Common myeloid progenitor, CD34-positive (primary cell): ENCODE measurements at regions not wholly inside any gene's neighbourhood (a gene's known extent, or its start where the extent isn't known, plus 50 kb on each side); places are given as distances from the start of the nearest gene placed in this dataset.

ENCODE experiments used
- CTCF ChIA-PET: fragments of 350-600 bp; sonication (Branson Sonifier 250); formaldehyde crosslinking; loops from one replicate; lab custom pipeline; 2021; ENCODE audit warnings: antibody characterized with exemption; lab: Charles Lee
- POLR2A ChIA-PET: fragments of 350-600 bp; sonication (Branson Sonifier 250); formaldehyde crosslinking; loops from one replicate; lab custom pipeline; 2021; ENCODE audit warnings: antibody characterized with exemption; lab: Charles Lee
- DNase-seq, 3 donors: peaks; one replicate each; pipeline versions ENCODE4 v3.0.0 to v3.0.0-alpha.2; 2013
- H3K27ac ChIP-seq, 2 experiments: 1 replicate in 1 of 2; 2 replicates in 1 of 2; pipeline ENCODE4 v1.7.0; 2013; ENCODE audit warnings: inconsistent platforms in 2 of 2, low read length in 2 of 2, mild to moderate bottlenecking in 2 of 2, low read depth in 1 of 2, moderate library complexity in 1 of 2; ENCODE audit not compliant: severe bottlenecking in 2 of 2, insufficient read depth in 1 of 2, poor library complexity in 1 of 2
- H3K27me3 ChIP-seq, 5 experiments: replicated peaks in 2 of 5; 1 replicate in 3 of 5; 2 replicates in 2 of 5; pipeline versions ENCODE4 v1.6.1 to v1.7.0; 2013; ENCODE audit warnings: low read length in 4 of 5, mild to moderate bottlenecking in 2 of 5, moderate library complexity in 2 of 5, inconsistent platforms in 1 of 5; ENCODE audit not compliant: insufficient read depth in 5 of 5, control insufficient read depth in 4 of 5
- H3K36me3 ChIP-seq, 4 experiments: 1 replicate in 2 of 4; 2 replicates in 2 of 4; pipeline versions ENCODE4 v1.6.1 to v1.7.0; 2013; ENCODE audit warnings: low read length in 3 of 4, control low read depth in 1 of 4, mild to moderate bottlenecking in 1 of 4; ENCODE audit not compliant: control insufficient read depth in 4 of 4, insufficient read depth in 4 of 4
- H3K4me1 ChIP-seq, 4 experiments: 1 replicate in 3 of 4; 2 replicates in 1 of 4; pipeline versions ENCODE4 v1.6.1 to v1.7.1; 2013; ENCODE audit warnings: low read length in 3 of 4, mild to moderate bottlenecking in 3 of 4, control low read depth in 1 of 4, inconsistent platforms in 1 of 4, moderate library complexity in 1 of 4; ENCODE audit not compliant: control insufficient read depth in 4 of 4, insufficient read depth in 4 of 4; ENCODE audit errors: control extremely low read depth in 1 of 4
- H3K4me3 ChIP-seq, 7 experiments: 1 replicate in 4 of 7; 2 replicates in 3 of 7; pipeline versions ENCODE4 v1.5.1 to v1.7.0; 2013; ENCODE audit warnings: mild to moderate bottlenecking in 7 of 7, low read length in 6 of 7, moderate library complexity in 6 of 7, inconsistent platforms in 2 of 7, low read depth in 2 of 7, control low read depth in 1 of 7; ENCODE audit not compliant: insufficient read depth in 4 of 7, control insufficient read depth in 1 of 7; ENCODE audit errors: extremely low read depth in 1 of 7
- H3K9me3 ChIP-seq, 5 experiments: 1 replicate in 4 of 5; 2 replicates in 1 of 5; pipeline versions ENCODE4 v1.6.1 to v1.7.1; 2013; ENCODE audit warnings: low read length in 4 of 5, mild to moderate bottlenecking in 2 of 5, inconsistent platforms in 1 of 5, low read depth in 1 of 5, moderate library complexity in 1 of 5; ENCODE audit not compliant: control insufficient read depth in 4 of 5, insufficient read depth in 2 of 5; ENCODE audit errors: control extremely low read depth in 1 of 5
- WGBS: methylation state at CpG from one replicate; pipeline ENCODE4 v1.1.5; 2013; ENCODE audit not compliant: insufficient coverage; 5-methylcytosine and 5-hydroxymethylcytosine counted together

- ChIA-PET CTCF (no interaction called here), POLR2A (no interaction called here)
- Histone ChIP-seq H3K27me3 (no peaks in the 10 kb centered on the region), H3K27ac (no peak overlapping the region), H3K36me3 (no peaks in the 10 kb centered on the region), H3K4me3 (no peak overlapping the region), H3K4me1 (no peaks in the 10 kb centered on the region), H3K9me3 (no peaks in the 10 kb centered on the region)
- no peak for DNase-seq
- WGBS, result no CpG with 5 or more reads among the region's 4 CpGs
Observed at GRCh38 chr9:23434654-23435053, 391.4 kb downstream of the ELAVL2 start.

- ChIA-PET POLR2A (no interaction called here), CTCF (interaction anchor here (0.7 kb wide), 1 partner anchor 13 kb away, joined by 3 read pairs; no protein-coding TSS in a partner anchor)
- Histone ChIP-seq H3K27ac (no peak overlapping the region), H3K27me3 (no peaks in the 10 kb centered on the region), H3K9me3 (peaks cover 0 to 2% (median 0%) of the 10 kb centered on the region in 5 experiments), H3K4me1 (no peaks in the 10 kb centered on the region), H3K36me3 (no peaks in the 10 kb centered on the region), H3K4me3 (no peak overlapping the region)
- DNase-seq, result no peak
- 93% methylated on average over 9 of the region's 9 CpGs for WGBS
Observed at GRCh38 chr9:23438299-23438907, 387.6 kb downstream of the ELAVL2 start.

- Histone ChIP-seq H3K9me3 (peaks cover 0 to 2% (median 0%) of the 10 kb centered on the region in 5 experiments), H3K27ac (no peak overlapping the region), H3K36me3 (no peaks in the 10 kb centered on the region), H3K4me3 (no peak overlapping the region), H3K4me1 (no peaks in the 10 kb centered on the region), H3K27me3 (no peaks in the 10 kb centered on the region)
- POLR2A ChIA-PET, result no interaction called here
- no peak for DNase-seq
- CTCF ChIA-PET, result no interaction called here
- 98% methylated on average over 6 of the region's 6 CpGs for WGBS
Observed at GRCh38 chr9:23441275-23441674, 384.8 kb downstream of the ELAVL2 start.

GRCh38 chr9:23444658-23445057, 381.4 kb downstream of the ELAVL2 start:
- Histone ChIP-seq H3K4me3 (no peak overlapping the region), H3K4me1 (no peaks in the 10 kb centered on the region), H3K27me3 (no peaks in the 10 kb centered on the region), H3K9me3 (peaks cover 0 to 2% (median 0%) of the 10 kb centered on the region in 5 experiments), H3K27ac (no peak overlapping the region), H3K36me3 (no peaks in the 10 kb centered on the region)
- ChIA-PET POLR2A (no interaction called here), CTCF (no interaction called here)
- no CpG with 5 or more reads among the region's 2 CpGs for WGBS
- no peak for DNase-seq

GRCh38 chr9:23447166-23447565, 378.9 kb downstream of the ELAVL2 start:
- ChIA-PET POLR2A (no interaction called here), CTCF (no interaction called here)
- no CpG with 5 or more reads among the region's 3 CpGs for WGBS
- no peaks in the 10 kb centered on the region for H3K27me3 ChIP-seq
- H3K4me1 ChIP-seq, result no peaks in the 10 kb centered on the region
- DNase-seq, result no peak
- H3K9me3 ChIP-seq, result no peaks in the 10 kb centered on the region
- H3K36me3 ChIP-seq, result no peaks in the 10 kb centered on the region
- no peak overlapping the region for H3K4me3 ChIP-seq
- H3K27ac ChIP-seq, result no peak overlapping the region

GRCh38 chr9:23447944-23448343, 378.1 kb downstream of the ELAVL2 start:
- no peak overlapping the region for H3K4me3 ChIP-seq
- H3K4me1 ChIP-seq, result no peaks in the 10 kb centered on the region
- 76% methylated on average over 2 of the region's 4 CpGs for WGBS
- no peak for DNase-seq
- CTCF ChIA-PET, result no interaction called here
- H3K27ac ChIP-seq, result no peak overlapping the region
- no peaks in the 10 kb centered on the region for H3K36me3 ChIP-seq
- no peaks in the 10 kb centered on the region for H3K9me3 ChIP-seq
- no peaks in the 10 kb centered on the region for H3K27me3 ChIP-seq
- POLR2A ChIA-PET, result no interaction called here

GRCh38 chr9:23451802-23452418, 374.1 kb downstream of the ELAVL2 start:
- no peaks in the 10 kb centered on the region for H3K4me1 ChIP-seq
- H3K36me3 ChIP-seq, result no peaks in the 10 kb centered on the region
- ChIA-PET POLR2A (no interaction called here), CTCF (interaction anchor here (1.3 kb wide), 1 partner anchor 14 kb away, joined by 3 read pairs; no protein-coding TSS in a partner anchor)
- no peaks in the 10 kb centered on the region for H3K9me3 ChIP-seq
- 97% methylated on average over 30 of the region's 32 CpGs for WGBS
- no peak overlapping the region for H3K4me3 ChIP-seq
- no peak for DNase-seq
- no peak overlapping the region for H3K27ac ChIP-seq
- H3K27me3 ChIP-seq, result no peaks in the 10 kb centered on the region
